ENCODE measurements at regions not wholly inside any gene's neighbourhood (a gene's known extent, or its start where the extent isn't known, plus 50 kb on each side); places are given as distances from the start of the nearest gene placed in this dataset.
"Not testable (repeated sequence)": the region's sequence is repeated elsewhere in the genome, so short reads cannot be mapped to it uniquely, and the experiment has no call there.

DNA sequence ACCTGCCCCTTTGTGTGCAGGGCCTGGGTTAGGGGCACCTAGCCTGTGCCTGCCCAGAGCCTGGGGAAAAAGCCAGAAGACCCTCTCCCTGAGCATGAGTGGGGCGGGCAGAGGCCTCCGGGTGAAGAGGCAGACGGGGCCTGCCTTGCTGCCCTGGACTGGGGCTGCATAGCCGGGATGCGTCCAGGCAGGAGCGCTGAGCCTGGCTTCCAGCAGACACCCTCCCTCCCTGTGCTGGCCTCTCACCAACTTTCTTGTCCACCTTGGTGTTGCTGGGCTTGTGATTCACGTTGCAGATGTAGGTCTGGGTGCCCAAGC, 216.1 kb downstream of the TMEM121 start:
- H4K20me1 ChIP-seq (ENCODE audit: control insufficient read depth, insufficient read depth, low read length, poor library complexity, severe bottlenecking), result no peaks in the 10 kb centered on the region
- H3K36me3 ChIP-seq (replicated peaks in 1 of 2; ENCODE audit: control extremely low read depth in 1 of 2, control insufficient read depth in 1 of 2, extremely low read depth in 1 of 2, insufficient read depth in 2 of 2, low read length in 1 of 2), result peaks cover 0 to 6% of the 10 kb centered on the region in 2 experiments
- Mint-ChIP-seq H3K4me1 (peaks cover 24% of the 10 kb centered on the region), H3K9me3 (ENCODE audit: insufficient read depth) (no peaks in the 10 kb centered on the region), H3K27me3 (no peaks in the 10 kb centered on the region), H3K27ac (peak overlapping the region; percentile 79), H3K4me3 (peak overlapping the region; percentile 73)
- ChIA-PET POLR2A (interaction anchor here (1.1 to 1.7 kb wide), 2 partner anchors 118 to 119 kb away, joined by 3 to 5 read pairs; no protein-coding TSS in a partner anchor), CTCF (no interaction called here)
- H3K4me2 ChIP-seq (replicated peaks; ENCODE audit: low read depth, low read length, poor library complexity, severe bottlenecking), result peak overlapping the region; percentile 28
- H2AFZ ChIP-seq (ENCODE audit: insufficient read depth, low read depth, low read length, poor library complexity, severe bottlenecking), result no peak overlapping the region
- WGBS (ENCODE audit: insufficient coverage), result 100% methylated on average over 1 of the region's 7 CpGs
- peaks cover 17 to 32% of the 10 kb centered on the region in 2 donors for H3K4me1 ChIP-seq (ENCODE audit: control insufficient read depth in 2 of 2, insufficient read depth in 2 of 2, low read length in 2 of 2)
- TF ChIP-seq EZH2 (IDR thresholded peaks at IDR 0.05; ENCODE audit: borderline replicate concordance, insufficient read depth, low read depth, low read length, poor library complexity, severe bottlenecking), result no peak
- TF ChIP-seq CTCF (IDR thresholded peaks at IDR 0.05), result no peak
- intact Hi-C loops (cut with micrococcal nuclease), result no loop called here
- H3K79me2 ChIP-seq (ENCODE audit: control insufficient read depth, insufficient read depth, low read length), result peaks cover 17% of the 10 kb centered on the region
- no peak for DNase-seq
- no peaks in the 10 kb centered on the region for H3K9me3 ChIP-seq (ENCODE audit: control extremely low read depth in 1 of 3, control insufficient read depth in 2 of 3, insufficient read depth in 1 of 3, low read length in 2 of 3)
- H3K27me3 ChIP-seq (replicated peaks in 1 of 4; ENCODE audit: control extremely low read depth in 1 of 4, control insufficient read depth in 3 of 4, insufficient read depth in 4 of 4, low read length in 3 of 4), result no peaks in the 10 kb centered on the region
- no peak for ATAC-seq (ENCODE audit: low read depth)
- no peak overlapping the region for H3K27ac ChIP-seq (ENCODE audit: low read length in 2 of 2)
- H3K9ac ChIP-seq (ENCODE audit: low read length), result no peak overlapping the region
- H3K4me3 ChIP-seq (ENCODE audit: control extremely low read depth in 1 of 5, extremely low read depth in 1 of 5, insufficient read depth in 1 of 5, low read depth in 2 of 5, low read length in 4 of 5), result peak overlapping the region in 1 of 5 experiments; percentile 28

- H3K27me3 ChIP-seq (replicated peaks in 1 of 4; ENCODE audit: control extremely low read depth in 1 of 4, control insufficient read depth in 3 of 4, insufficient read depth in 4 of 4, low read length in 3 of 4); H3K27me3 Mint-ChIP-seq; CTCF ChIA-PET; H3K27ac ChIP-seq (ENCODE audit: low read length in 2 of 2); H3K9me3 Mint-ChIP-seq (ENCODE audit: insufficient read depth); DNase-seq; H2AFZ ChIP-seq (ENCODE audit: insufficient read depth, low read depth, low read length, poor library complexity, severe bottlenecking); H3K9me3 ChIP-seq (ENCODE audit: control extremely low read depth in 1 of 3, control insufficient read depth in 2 of 3, insufficient read depth in 1 of 3, low read length in 2 of 3); H3K36me3 ChIP-seq (replicated peaks in 1 of 2; ENCODE audit: control extremely low read depth in 1 of 2, control insufficient read depth in 1 of 2, extremely low read depth in 1 of 2, insufficient read depth in 2 of 2, low read length in 1 of 2); H3K9ac ChIP-seq (ENCODE audit: low read length); ATAC-seq (ENCODE audit: low read depth); H4K20me1 ChIP-seq (ENCODE audit: control insufficient read depth, insufficient read depth, low read length, poor library complexity, severe bottlenecking); intact Hi-C loops (cut with micrococcal nuclease); H3K4me2 ChIP-seq (replicated peaks; ENCODE audit: low read depth, low read length, poor library complexity, severe bottlenecking): not testable (repeated sequence)
- peaks cover 26% of the 10 kb centered on the region for H3K4me1 Mint-ChIP-seq
- H3K4me3 ChIP-seq (ENCODE audit: control extremely low read depth in 1 of 5, extremely low read depth in 1 of 5, insufficient read depth in 1 of 5, low read depth in 2 of 5, low read length in 4 of 5), result peak overlapping the region in 1 of 5 experiments; percentile 28
- H3K79me2 ChIP-seq (ENCODE audit: control insufficient read depth, insufficient read depth, low read length), result peaks cover 18% of the 10 kb centered on the region
- H3K4me1 ChIP-seq (ENCODE audit: control insufficient read depth in 2 of 2, insufficient read depth in 2 of 2, low read length in 2 of 2), result peaks cover 23 to 38% of the 10 kb centered on the region in 2 donors
- H3K27ac Mint-ChIP-seq, result peak overlapping the region; percentile 79
- WGBS (ENCODE audit: insufficient coverage), result 84% methylated on average over 16 of the region's 33 CpGs
- H3K4me3 Mint-ChIP-seq, result peak overlapping the region; percentile 73
- POLR2A ChIA-PET, result interaction anchor here (1.7 kb wide), 1 partner anchor 117 kb away, joined by 3 read pairs; no protein-coding TSS in a partner anchor
These were observed 216.7 kb downstream of the TMEM121 start for GRCh38 chr14:105742904-105743701.

GRCh38 chr14:105744213-105744787, 217.9 kb downstream of the TMEM121 start:
- H3K9ac ChIP-seq (ENCODE audit: low read length); H2AFZ ChIP-seq (ENCODE audit: insufficient read depth, low read depth, low read length, poor library complexity, severe bottlenecking); intact Hi-C loops (cut with micrococcal nuclease); H3K9me3 Mint-ChIP-seq (ENCODE audit: insufficient read depth); H3K4me2 ChIP-seq (replicated peaks; ENCODE audit: low read depth, low read length, poor library complexity, severe bottlenecking); H3K27me3 ChIP-seq (replicated peaks in 1 of 4; ENCODE audit: control extremely low read depth in 1 of 4, control insufficient read depth in 3 of 4, insufficient read depth in 4 of 4, low read length in 3 of 4); H3K9me3 ChIP-seq (ENCODE audit: control extremely low read depth in 1 of 3, control insufficient read depth in 2 of 3, insufficient read depth in 1 of 3, low read length in 2 of 3); ATAC-seq (ENCODE audit: low read depth); DNase-seq; H4K20me1 ChIP-seq (ENCODE audit: control insufficient read depth, insufficient read depth, low read length, poor library complexity, severe bottlenecking); H3K36me3 ChIP-seq (replicated peaks in 1 of 2; ENCODE audit: control extremely low read depth in 1 of 2, control insufficient read depth in 1 of 2, extremely low read depth in 1 of 2, insufficient read depth in 2 of 2, low read length in 1 of 2); H3K27me3 Mint-ChIP-seq; H3K27ac ChIP-seq (ENCODE audit: low read length in 2 of 2): not testable (repeated sequence)
- POLR2A ChIA-PET, result interaction anchor here (0.6 to 4.3 kb wide), 6 partner anchors 30 to 188 kb away, joined by 3 to 60 read pairs (median 4); no protein-coding TSS in a partner anchor
- Histone ChIP-seq H3K4me3 (ENCODE audit: control extremely low read depth in 1 of 5, extremely low read depth in 1 of 5, insufficient read depth in 1 of 5, low read depth in 2 of 5, low read length in 4 of 5) (peak overlapping the region in 1 of 5 experiments; percentile 26), H3K79me2 (ENCODE audit: control insufficient read depth, insufficient read depth, low read length) (peaks cover 18% of the 10 kb centered on the region), H3K4me1 (ENCODE audit: control insufficient read depth in 2 of 2, insufficient read depth in 2 of 2, low read length in 2 of 2) (peaks cover 34 to 50% of the 10 kb centered on the region in 2 donors)
- Mint-ChIP-seq H3K4me1 (peaks cover 37% of the 10 kb centered on the region), H3K4me3 (peak overlapping the region; percentile 78), H3K27ac (peak overlapping the region; percentile 78)
- CTCF ChIA-PET, result interaction anchor here (1.9 kb wide), 1 partner anchor 116 kb away, joined by 7 read pairs; no protein-coding TSS in a partner anchor
- WGBS (ENCODE audit: insufficient coverage), result 87% methylated on average over 4 of the region's 10 CpGs
